GM23338 (cell line): ENCODE measurements at regions not wholly inside any gene's neighbourhood (a gene's known extent, or its start where the extent isn't known, plus 50 kb on each side); places are given as distances from the start of the nearest gene placed in this dataset.

Experiments
- ATAC-seq: fragments of 200-7000 bp; cut with Tn5 transposase; 3 replicates; pipeline ENCODE4 v1.9.1; 2020
- DNase-seq: peaks from one replicate; pipeline ENCODE4 v3.0.0-alpha.2; 2015; ENCODE audit warnings: low spot score
- H2AFZ ChIP-seq: fragments of 200-600 bp; sonication (generic); 2 replicates; pipeline ENCODE4 v1.8.0; 2016; ENCODE audit warnings: antibody characterized with exemption, mild to moderate bottlenecking, moderate library complexity
- H3F3A ChIP-seq: fragments of 200-600 bp; sonication (generic); replicated peaks from 2 replicates; pipeline ENCODE4 v1.8.0; 2017; ENCODE audit warnings: antibody characterized with exemption, mixed run types, low read depth
- H3K27ac ChIP-seq: fragments of 200-600 bp; sonication (generic); 2 replicates; pipeline ENCODE4 v1.6.1; 2016; ENCODE audit warnings: low read depth
- H3K27me3 ChIP-seq: fragments of 200-600 bp; sonication (generic); 2 replicates; pipeline ENCODE4 v1.8.0; 2016; ENCODE audit warnings: mild to moderate bottlenecking, mixed run types, moderate library complexity; ENCODE audit not compliant: insufficient read depth
- H3K36me3 ChIP-seq: fragments of 200-600 bp; sonication (generic); 2 replicates; pipeline ENCODE4 v1.8.0; 2016; ENCODE audit warnings: mild to moderate bottlenecking; ENCODE audit not compliant: insufficient read depth
- H3K4me1 ChIP-seq: fragments of 200-600 bp; sonication (generic); 2 replicates; pipeline ENCODE4 v1.8.0; 2016; ENCODE audit warnings: mild to moderate bottlenecking, moderate library complexity; ENCODE audit not compliant: insufficient read depth
- H3K4me2 ChIP-seq: fragments of 200-600 bp; sonication (generic); 2 replicates; pipeline ENCODE4 v1.7.1; 2017; ENCODE audit warnings: mixed run types
- H3K4me3 ChIP-seq: fragments of 200-600 bp; sonication (generic); 2 replicates; pipeline ENCODE4 v1.6.1; 2016; ENCODE audit warnings: mixed run types
- H3K79me2 ChIP-seq: fragments of 200-600 bp; sonication (generic); replicated peaks from 2 replicates; pipeline ENCODE4 v1.8.0; 2017; ENCODE audit warnings: mild to moderate bottlenecking; ENCODE audit not compliant: insufficient read depth
- H3K9me2 ChIP-seq: fragments of 200-600 bp; sonication (generic); 2 replicates; pipeline ENCODE4 v1.8.0; 2017; ENCODE audit not compliant: insufficient read depth
- H4K20me1 ChIP-seq: fragments of 200-600 bp; sonication (generic); replicated peaks from 2 replicates; pipeline ENCODE4 v1.8.0; 2017; ENCODE audit warnings: mild to moderate bottlenecking; ENCODE audit not compliant: insufficient read depth
- H3K27ac Mint-ChIP-seq: 2 replicates; pipeline ENCODE4 v1.8.0; 2020; ENCODE audit warnings: inconsistent platforms, mild to moderate bottlenecking, moderate library complexity, mixed read lengths
- H3K27me3 Mint-ChIP-seq: 3 replicates; pipeline ENCODE4 v1.8.0; 2022; ENCODE audit warnings: low read depth, mild to moderate bottlenecking, moderate library complexity, mixed read lengths, inconsistent platforms; ENCODE audit not compliant: insufficient read depth, poor library complexity
- H3K36me3 Mint-ChIP-seq: 3 replicates; pipeline ENCODE4 v1.8.0; 2021; ENCODE audit warnings: low read depth, mild to moderate bottlenecking, inconsistent platforms, moderate library complexity, mixed read lengths
- H3K4me1 Mint-ChIP-seq: 3 replicates; pipeline ENCODE4 v1.8.0; 2020; ENCODE audit warnings: mild to moderate bottlenecking, inconsistent platforms, mixed read lengths
- H3K4me3 Mint-ChIP-seq: 3 replicates; pipeline ENCODE4 v1.8.0; 2021; ENCODE audit warnings: moderate library complexity, mild to moderate bottlenecking, inconsistent platforms, mixed read lengths
- H3K9me3 Mint-ChIP-seq: 3 replicates; pipeline ENCODE4 v1.8.0; 2020; ENCODE audit warnings: moderate library complexity, mild to moderate bottlenecking, inconsistent platforms, mixed read lengths
- CREB1 ChIP-seq: fragments of 250-450 bp; sonication (Bioruptor Pico); IDR thresholded peaks from 2 replicates; pipeline ENCODE4 v1.5.0; 2020; ENCODE audit warnings: low read depth, mild to moderate bottlenecking, moderate library complexity
- EZH2 ChIP-seq: fragments of 200-600 bp; sonication (generic); IDR thresholded peaks from one replicate; pipeline ENCODE4 v1.8.0; 2017; ENCODE audit warnings: antibody characterized with exemption, mild to moderate bottlenecking, low read depth; ENCODE audit not compliant: unreplicated experiment
- EZH2phosphoT487 ChIP-seq: fragments of 200-600 bp; sonication (generic); IDR thresholded peaks from one replicate; pipeline ENCODE4 v1.8.1; 2018; ENCODE audit warnings: antibody characterized with exemption; ENCODE audit not compliant: unreplicated experiment
- JUNB ChIP-seq: IDR thresholded peaks from one replicate; pipeline ENCODE4 v1.6.1; 2016; ENCODE audit warnings: antibody characterized with exemption; ENCODE audit not compliant: unreplicated experiment
- POLR2AphosphoS5 ChIP-seq: IDR thresholded peaks from 2 replicates; pipeline ENCODE4 v1.6.1; 2016; ENCODE audit warnings: antibody characterized with exemption, low read depth
- STAT1 ChIP-seq: IDR thresholded peaks from one replicate; pipeline ENCODE4 v1.6.1; 2016; ENCODE audit warnings: antibody characterized with exemption; ENCODE audit not compliant: unreplicated experiment
- ZNF114 ChIP-seq: fragments of 250-450 bp; sonication (Bioruptor Pico); IDR thresholded peaks from 2 replicates; pipeline ENCODE4 v1.5.0; 2020; ENCODE audit warnings: mild to moderate bottlenecking, moderate library complexity
- ZNF331 ChIP-seq: fragments of 250-450 bp; sonication (Bioruptor Pico); IDR thresholded peaks from 2 replicates; pipeline ENCODE4 v1.5.0; 2020; ENCODE audit warnings: low read depth, mild to moderate bottlenecking, moderate library complexity
- TF ChIP-seq, protein P1 (sequence below), 2 experiments: fragments of 200-600 bp in 1 of 2; sonication (generic) in 1 of 2; conservative IDR thresholded peaks; 2 replicates each; pipeline versions ENCODE4 v1.5.1 to v1.6.1; 2016 to 2017; ENCODE audit warnings: antibody characterized with exemption in 2 of 2, low read depth in 2 of 2, mild to moderate bottlenecking in 2 of 2, moderate library complexity in 1 of 2
- TF ChIP-seq, protein P2 (sequence below): IDR thresholded peaks from one replicate; pipeline ENCODE4 v1.6.1; 2018; ENCODE audit warnings: antibody characterized with exemption; ENCODE audit not compliant: unreplicated experiment
- TF ChIP-seq, protein P3 (sequence below): fragments of 250-450 bp; sonication (Bioruptor Pico); IDR thresholded peaks from 2 replicates; pipeline ENCODE4 v1.5.0; 2020; ENCODE audit warnings: mild to moderate bottlenecking, moderate library complexity

DNA sequence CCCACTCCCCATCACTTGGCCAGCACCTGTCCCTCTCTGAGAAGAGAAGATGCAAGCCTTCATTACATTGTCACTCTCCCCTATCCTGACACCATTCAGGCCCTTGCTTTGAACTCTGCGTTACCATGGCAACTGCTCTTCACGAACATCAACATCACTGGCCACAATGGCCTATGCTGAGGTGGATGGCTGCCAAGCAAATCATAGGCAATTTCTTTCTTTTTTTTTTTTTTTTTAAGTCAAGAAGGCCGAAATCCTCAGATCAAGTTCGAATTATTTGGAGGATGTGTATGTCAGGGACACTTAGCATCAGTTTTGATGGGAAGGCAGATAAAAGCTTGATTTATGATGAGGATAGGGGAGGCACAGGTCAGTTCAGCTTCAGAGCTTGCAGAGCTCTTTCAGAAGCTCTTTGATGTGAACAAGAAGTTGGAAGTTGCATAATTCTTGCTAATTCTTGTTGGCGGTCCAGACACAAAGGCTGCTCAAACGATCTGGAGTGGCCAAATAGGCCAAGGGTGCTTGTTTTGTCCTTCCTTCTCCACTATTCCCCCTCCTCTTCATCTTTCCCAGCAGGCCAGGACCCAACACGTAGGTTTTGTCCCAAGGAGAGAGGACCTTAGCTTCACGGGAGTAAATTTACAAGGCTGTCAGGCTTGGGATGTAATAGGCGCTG lies 179.9 kb upstream of the NPVF start:
- Histone ChIP-seq H2AFZ (no peak overlapping the region), H3K9me2 (no peaks in the 10 kb centered on the region), H3K36me3 (no peaks in the 10 kb centered on the region), H3K27me3 (no peaks in the 10 kb centered on the region), H3K4me1 (no peaks in the 10 kb centered on the region), H4K20me1 (no peaks in the 10 kb centered on the region), H3K79me2 (no peaks in the 10 kb centered on the region), H3F3A (no peaks in the 10 kb centered on the region), H3K4me2 (no peak overlapping the region), H3K27ac (no peak overlapping the region), H3K4me3 (no peak overlapping the region)
- no peaks in the 10 kb centered on the region for H3K36me3 Mint-ChIP-seq
- no peaks in the 10 kb centered on the region for H3K9me3 Mint-ChIP-seq
- H3K4me3 Mint-ChIP-seq, result no peak overlapping the region
- no peak overlapping the region for H3K27ac Mint-ChIP-seq
- ATAC-seq, result peak; percentile 53; the same call in 2 of the 3 replicates
- peak; percentile 74 for DNase-seq
- peaks cover 5% of the 10 kb centered on the region for H3K4me1 Mint-ChIP-seq
- TF ChIP-seq, protein P1, sequence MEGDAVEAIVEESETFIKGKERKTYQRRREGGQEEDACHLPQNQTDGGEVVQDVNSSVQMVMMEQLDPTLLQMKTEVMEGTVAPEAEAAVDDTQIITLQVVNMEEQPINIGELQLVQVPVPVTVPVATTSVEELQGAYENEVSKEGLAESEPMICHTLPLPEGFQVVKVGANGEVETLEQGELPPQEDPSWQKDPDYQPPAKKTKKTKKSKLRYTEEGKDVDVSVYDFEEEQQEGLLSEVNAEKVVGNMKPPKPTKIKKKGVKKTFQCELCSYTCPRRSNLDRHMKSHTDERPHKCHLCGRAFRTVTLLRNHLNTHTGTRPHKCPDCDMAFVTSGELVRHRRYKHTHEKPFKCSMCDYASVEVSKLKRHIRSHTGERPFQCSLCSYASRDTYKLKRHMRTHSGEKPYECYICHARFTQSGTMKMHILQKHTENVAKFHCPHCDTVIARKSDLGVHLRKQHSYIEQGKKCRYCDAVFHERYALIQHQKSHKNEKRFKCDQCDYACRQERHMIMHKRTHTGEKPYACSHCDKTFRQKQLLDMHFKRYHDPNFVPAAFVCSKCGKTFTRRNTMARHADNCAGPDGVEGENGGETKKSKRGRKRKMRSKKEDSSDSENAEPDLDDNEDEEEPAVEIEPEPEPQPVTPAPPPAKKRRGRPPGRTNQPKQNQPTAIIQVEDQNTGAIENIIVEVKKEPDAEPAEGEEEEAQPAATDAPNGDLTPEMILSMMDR (conservative IDR thresholded peaks at IDR 0.05; ENCODE audit: low read depth in 2 of 2), result no peak
- H3K27me3 Mint-ChIP-seq, result peaks cover 1% of the 10 kb centered on the region

DNA sequence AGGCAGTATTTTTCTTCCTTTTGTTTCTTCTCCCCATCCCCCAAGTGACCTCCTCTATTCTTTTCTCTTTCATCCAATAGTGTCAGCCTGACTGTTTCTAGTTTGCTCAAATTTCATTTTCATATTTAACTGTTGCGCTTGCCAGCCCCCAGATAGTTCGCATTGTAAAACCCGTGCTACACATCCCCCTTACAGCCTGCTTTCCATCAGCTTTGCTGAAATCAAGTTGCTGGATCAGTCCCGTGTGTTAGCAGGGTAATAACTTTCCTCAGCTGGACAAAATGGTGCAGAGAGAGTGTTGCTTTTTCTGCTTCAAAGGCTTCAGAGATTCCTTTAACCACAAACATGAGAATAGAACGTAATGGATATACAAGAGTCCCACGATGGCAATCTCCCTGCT lies 180.6 kb upstream of the NPVF start:
- Mint-ChIP-seq H3K27me3 (peaks cover 1% of the 10 kb centered on the region), H3K4me3 (no peak overlapping the region), H3K36me3 (no peaks in the 10 kb centered on the region), H3K9me3 (no peaks in the 10 kb centered on the region), H3K4me1 (peaks cover 5% of the 10 kb centered on the region), H3K27ac (no peak overlapping the region)
- H4K20me1 ChIP-seq, result no peaks in the 10 kb centered on the region
- H3K27ac ChIP-seq, result no peak overlapping the region
- H3K4me1 ChIP-seq, result no peaks in the 10 kb centered on the region
- no peaks in the 10 kb centered on the region for H3F3A ChIP-seq
- DNase-seq (no peak), ATAC-seq (no peak)
- H3K79me2 ChIP-seq, result no peaks in the 10 kb centered on the region
- H3K36me3 ChIP-seq, result no peaks in the 10 kb centered on the region
- H3K27me3 ChIP-seq, result no peaks in the 10 kb centered on the region
- no peak overlapping the region for H2AFZ ChIP-seq
- no peak overlapping the region for H3K4me2 ChIP-seq
- H3K4me3 ChIP-seq, result no peak overlapping the region
- H3K9me2 ChIP-seq, result no peaks in the 10 kb centered on the region
- TF ChIP-seq EZH2, result no peak
- no peak for TF ChIP-seq EZH2phosphoT487
- no peak for TF ChIP-seq STAT1
- TF ChIP-seq, protein P2, sequence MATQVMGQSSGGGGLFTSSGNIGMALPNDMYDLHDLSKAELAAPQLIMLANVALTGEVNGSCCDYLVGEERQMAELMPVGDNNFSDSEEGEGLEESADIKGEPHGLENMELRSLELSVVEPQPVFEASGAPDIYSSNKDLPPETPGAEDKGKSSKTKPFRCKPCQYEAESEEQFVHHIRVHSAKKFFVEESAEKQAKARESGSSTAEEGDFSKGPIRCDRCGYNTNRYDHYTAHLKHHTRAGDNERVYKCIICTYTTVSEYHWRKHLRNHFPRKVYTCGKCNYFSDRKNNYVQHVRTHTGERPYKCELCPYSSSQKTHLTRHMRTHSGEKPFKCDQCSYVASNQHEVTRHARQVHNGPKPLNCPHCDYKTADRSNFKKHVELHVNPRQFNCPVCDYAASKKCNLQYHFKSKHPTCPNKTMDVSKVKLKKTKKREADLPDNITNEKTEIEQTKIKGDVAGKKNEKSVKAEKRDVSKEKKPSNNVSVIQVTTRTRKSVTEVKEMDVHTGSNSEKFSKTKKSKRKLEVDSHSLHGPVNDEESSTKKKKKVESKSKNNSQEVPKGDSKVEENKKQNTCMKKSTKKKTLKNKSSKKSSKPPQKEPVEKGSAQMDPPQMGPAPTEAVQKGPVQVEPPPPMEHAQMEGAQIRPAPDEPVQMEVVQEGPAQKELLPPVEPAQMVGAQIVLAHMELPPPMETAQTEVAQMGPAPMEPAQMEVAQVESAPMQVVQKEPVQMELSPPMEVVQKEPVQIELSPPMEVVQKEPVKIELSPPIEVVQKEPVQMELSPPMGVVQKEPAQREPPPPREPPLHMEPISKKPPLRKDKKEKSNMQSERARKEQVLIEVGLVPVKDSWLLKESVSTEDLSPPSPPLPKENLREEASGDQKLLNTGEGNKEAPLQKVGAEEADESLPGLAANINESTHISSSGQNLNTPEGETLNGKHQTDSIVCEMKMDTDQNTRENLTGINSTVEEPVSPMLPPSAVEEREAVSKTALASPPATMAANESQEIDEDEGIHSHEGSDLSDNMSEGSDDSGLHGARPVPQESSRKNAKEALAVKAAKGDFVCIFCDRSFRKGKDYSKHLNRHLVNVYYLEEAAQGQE, result no peak
- TF ChIP-seq ZNF331, result no peak
- no peak for TF ChIP-seq CREB1
- no peak for TF ChIP-seq POLR2AphosphoS5
- TF ChIP-seq, protein P3, sequence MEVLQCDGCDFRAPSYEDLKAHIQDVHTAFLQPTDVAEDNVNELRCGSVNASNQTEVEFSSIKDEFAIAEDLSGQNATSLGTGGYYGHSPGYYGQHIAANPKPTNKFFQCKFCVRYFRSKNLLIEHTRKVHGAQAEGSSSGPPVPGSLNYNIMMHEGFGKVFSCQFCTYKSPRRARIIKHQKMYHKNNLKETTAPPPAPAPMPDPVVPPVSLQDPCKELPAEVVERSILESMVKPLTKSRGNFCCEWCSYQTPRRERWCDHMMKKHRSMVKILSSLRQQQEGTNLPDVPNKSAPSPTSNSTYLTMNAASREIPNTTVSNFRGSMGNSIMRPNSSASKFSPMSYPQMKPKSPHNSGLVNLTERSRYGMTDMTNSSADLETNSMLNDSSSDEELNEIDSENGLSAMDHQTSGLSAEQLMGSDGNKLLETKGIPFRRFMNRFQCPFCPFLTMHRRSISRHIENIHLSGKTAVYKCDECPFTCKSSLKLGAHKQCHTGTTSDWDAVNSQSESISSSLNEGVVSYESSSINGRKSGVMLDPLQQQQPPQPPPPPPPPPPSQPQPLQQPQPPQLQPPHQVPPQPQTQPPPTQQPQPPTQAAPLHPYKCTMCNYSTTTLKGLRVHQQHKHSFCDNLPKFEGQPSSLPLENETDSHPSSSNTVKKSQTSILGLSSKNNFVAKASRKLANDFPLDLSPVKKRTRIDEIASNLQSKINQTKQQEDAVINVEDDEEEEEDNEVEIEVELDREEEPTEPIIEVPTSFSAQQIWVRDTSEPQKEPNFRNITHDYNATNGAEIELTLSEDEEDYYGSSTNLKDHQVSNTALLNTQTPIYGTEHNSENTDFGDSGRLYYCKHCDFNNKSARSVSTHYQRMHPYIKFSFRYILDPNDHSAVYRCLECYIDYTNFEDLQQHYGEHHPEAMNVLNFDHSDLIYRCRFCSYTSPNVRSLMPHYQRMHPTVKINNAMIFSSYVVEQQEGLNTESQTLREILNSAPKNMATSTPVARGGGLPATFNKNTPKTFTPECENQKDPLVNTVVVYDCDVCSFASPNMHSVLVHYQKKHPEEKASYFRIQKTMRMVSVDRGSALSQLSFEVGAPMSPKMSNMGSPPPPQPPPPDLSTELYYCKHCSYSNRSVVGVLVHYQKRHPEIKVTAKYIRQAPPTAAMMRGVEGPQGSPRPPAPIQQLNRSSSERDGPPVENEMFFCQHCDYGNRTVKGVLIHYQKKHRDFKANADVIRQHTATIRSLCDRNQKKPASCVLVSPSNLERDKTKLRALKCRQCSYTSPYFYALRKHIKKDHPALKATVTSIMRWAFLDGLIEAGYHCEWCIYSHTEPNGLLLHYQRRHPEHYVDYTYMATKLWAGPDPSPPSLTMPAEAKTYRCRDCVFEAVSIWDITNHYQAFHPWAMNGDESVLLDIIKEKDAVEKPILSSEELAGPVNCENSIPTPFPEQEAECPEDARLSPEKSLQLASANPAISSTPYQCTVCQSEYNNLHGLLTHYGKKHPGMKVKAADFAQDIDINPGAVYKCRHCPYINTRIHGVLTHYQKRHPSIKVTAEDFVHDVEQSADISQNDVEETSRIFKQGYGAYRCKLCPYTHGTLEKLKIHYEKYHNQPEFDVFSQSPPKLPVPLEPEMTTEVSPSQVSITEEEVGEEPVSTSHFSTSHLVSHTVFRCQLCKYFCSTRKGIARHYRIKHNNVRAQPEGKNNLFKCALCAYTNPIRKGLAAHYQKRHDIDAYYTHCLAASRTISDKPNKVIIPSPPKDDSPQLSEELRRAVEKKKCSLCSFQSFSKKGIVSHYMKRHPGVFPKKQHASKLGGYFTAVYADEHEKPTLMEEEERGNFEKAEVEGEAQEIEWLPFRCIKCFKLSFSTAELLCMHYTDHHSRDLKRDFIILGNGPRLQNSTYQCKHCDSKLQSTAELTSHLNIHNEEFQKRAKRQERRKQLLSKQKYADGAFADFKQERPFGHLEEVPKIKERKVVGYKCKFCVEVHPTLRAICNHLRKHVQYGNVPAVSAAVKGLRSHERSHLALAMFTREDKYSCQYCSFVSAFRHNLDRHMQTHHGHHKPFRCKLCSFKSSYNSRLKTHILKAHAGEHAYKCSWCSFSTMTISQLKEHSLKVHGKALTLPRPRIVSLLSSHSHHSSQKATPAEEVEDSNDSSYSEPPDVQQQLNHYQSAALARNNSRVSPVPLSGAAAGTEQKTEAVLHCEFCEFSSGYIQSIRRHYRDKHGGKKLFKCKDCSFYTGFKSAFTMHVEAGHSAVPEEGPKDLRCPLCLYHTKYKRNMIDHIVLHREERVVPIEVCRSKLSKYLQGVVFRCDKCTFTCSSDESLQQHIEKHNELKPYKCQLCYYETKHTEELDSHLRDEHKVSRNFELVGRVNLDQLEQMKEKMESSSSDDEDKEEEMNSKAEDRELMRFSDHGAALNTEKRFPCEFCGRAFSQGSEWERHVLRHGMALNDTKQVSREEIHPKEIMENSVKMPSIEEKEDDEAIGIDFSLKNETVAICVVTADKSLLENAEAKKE (CRISPR knock-in tag), result no peak
- no peak for TF ChIP-seq JUNB
- TF ChIP-seq ZNF114 (CRISPR knock-in tag), result no peak
